ENCODE measurements at regions not wholly inside any gene's neighbourhood (a gene's known extent, or its start where the extent isn't known, plus 50 kb on each side); places are given as distances from the start of the nearest gene placed in this dataset.
"Not testable (repeated sequence)": the region's sequence is repeated elsewhere in the genome, so short reads cannot be mapped to it uniquely, and the experiment has no call there.

DNA sequence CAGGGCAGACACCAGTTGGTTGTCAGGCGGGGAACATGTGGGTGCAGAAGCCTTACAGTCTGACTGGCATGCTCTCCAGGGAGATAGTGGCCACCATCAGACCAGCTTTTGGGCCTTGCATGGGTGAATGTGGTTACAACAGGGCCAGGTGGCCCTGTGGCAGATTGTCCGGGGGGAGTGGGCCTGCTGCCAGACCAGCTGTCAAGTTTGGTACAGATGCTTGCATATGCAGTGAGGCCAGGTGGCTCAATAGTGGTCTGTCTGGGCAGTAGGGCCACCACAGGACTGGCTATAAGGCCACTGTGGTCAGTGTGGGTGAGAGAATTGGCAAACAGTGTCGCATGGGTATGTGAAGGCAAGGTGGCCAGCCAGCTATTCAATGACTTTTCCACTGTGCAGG is 148.7 kb downstream of the FAM174A start:
- H3K79me2 ChIP-seq (ENCODE audit: control insufficient read depth, insufficient read depth, low read length): no peaks in the 10 kb centered on the region
- H3K4me1 ChIP-seq (ENCODE audit: control insufficient read depth in 2 of 2, insufficient read depth in 2 of 2, low read length in 2 of 2): no peaks in the 10 kb centered on the region
- H3K27ac Mint-ChIP-seq: no peak overlapping the region
- 69% methylated on average over 3 of the region's 3 CpGs for WGBS (ENCODE audit: insufficient coverage)
- no peaks in the 10 kb centered on the region for H4K20me1 ChIP-seq (ENCODE audit: control insufficient read depth, insufficient read depth, low read length, poor library complexity, severe bottlenecking)
- H3K4me2 ChIP-seq (replicated peaks; ENCODE audit: low read depth, low read length, poor library complexity, severe bottlenecking): no peak overlapping the region
- no peak overlapping the region for H2AFZ ChIP-seq (ENCODE audit: insufficient read depth, low read depth, low read length, poor library complexity, severe bottlenecking)
- no peaks in the 10 kb centered on the region for H3K36me3 ChIP-seq (replicated peaks in 1 of 2; ENCODE audit: control extremely low read depth in 1 of 2, control insufficient read depth in 1 of 2, extremely low read depth in 1 of 2, insufficient read depth in 2 of 2, low read length in 1 of 2)
- H3K27me3 ChIP-seq (replicated peaks in 1 of 4; ENCODE audit: control extremely low read depth in 1 of 4, control insufficient read depth in 3 of 4, insufficient read depth in 4 of 4, low read length in 3 of 4): peaks cover 0 to 5% (median 0%) of the 10 kb centered on the region in 4 experiments
- no peak overlapping the region for H3K4me3 ChIP-seq (ENCODE audit: control extremely low read depth in 1 of 5, extremely low read depth in 1 of 5, insufficient read depth in 1 of 5, low read depth in 2 of 5, low read length in 4 of 5)
- H3K27me3 Mint-ChIP-seq: no peaks in the 10 kb centered on the region
- H3K9me3 Mint-ChIP-seq (ENCODE audit: insufficient read depth): peaks cover 14% of the 10 kb centered on the region
- no peak for ATAC-seq (ENCODE audit: low read depth)
- no peak overlapping the region for H3K4me3 Mint-ChIP-seq
- no peaks in the 10 kb centered on the region for H3K4me1 Mint-ChIP-seq
- DNase-seq: no peak
- ChIA-PET POLR2A (no interaction called here), CTCF (no interaction called here)
- TF ChIP-seq, protein P1, sequence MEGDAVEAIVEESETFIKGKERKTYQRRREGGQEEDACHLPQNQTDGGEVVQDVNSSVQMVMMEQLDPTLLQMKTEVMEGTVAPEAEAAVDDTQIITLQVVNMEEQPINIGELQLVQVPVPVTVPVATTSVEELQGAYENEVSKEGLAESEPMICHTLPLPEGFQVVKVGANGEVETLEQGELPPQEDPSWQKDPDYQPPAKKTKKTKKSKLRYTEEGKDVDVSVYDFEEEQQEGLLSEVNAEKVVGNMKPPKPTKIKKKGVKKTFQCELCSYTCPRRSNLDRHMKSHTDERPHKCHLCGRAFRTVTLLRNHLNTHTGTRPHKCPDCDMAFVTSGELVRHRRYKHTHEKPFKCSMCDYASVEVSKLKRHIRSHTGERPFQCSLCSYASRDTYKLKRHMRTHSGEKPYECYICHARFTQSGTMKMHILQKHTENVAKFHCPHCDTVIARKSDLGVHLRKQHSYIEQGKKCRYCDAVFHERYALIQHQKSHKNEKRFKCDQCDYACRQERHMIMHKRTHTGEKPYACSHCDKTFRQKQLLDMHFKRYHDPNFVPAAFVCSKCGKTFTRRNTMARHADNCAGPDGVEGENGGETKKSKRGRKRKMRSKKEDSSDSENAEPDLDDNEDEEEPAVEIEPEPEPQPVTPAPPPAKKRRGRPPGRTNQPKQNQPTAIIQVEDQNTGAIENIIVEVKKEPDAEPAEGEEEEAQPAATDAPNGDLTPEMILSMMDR (IDR thresholded peaks at IDR 0.05): no peak
- TF ChIP-seq EZH2 (IDR thresholded peaks at IDR 0.05; ENCODE audit: borderline replicate concordance, insufficient read depth, low read depth, low read length, poor library complexity, severe bottlenecking): no peak
- H3K9me3 ChIP-seq (ENCODE audit: control extremely low read depth in 1 of 3, control insufficient read depth in 2 of 3, insufficient read depth in 1 of 3, low read length in 2 of 3): peaks cover 6 to 21% (median 7%) of the 10 kb centered on the region in 3 donors
- H3K27ac ChIP-seq (ENCODE audit: low read length in 2 of 2): no peak overlapping the region
- no peak overlapping the region for H3K9ac ChIP-seq (ENCODE audit: low read length)
- intact Hi-C loops (cut with micrococcal nuclease): no loop called here

DNA sequence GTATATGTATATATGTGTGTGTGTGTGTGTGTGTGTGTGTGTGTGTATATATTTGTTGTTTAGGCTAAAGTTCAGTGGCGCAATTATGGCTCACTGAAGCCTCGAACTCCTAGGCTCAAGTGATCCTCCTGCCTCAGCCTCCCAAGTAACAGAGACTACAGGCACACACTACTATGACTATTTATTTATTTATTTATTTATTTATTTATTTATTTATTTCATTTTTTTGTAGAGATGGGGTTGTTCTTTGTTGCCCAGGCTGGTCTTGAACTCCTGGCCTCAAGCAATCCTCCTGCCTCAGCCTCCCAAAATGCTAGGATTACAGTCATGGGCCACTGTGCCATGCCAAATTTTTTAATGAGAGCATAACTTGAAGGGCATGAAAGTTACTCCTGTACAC is 149.9 kb downstream of the FAM174A start:
- H2AFZ ChIP-seq (ENCODE audit: insufficient read depth, low read depth, low read length, poor library complexity, severe bottlenecking); H3K4me3 ChIP-seq (ENCODE audit: control extremely low read depth in 1 of 5, extremely low read depth in 1 of 5, insufficient read depth in 1 of 5, low read depth in 2 of 5, low read length in 4 of 5); H3K4me3 Mint-ChIP-seq; H3K4me2 ChIP-seq (replicated peaks; ENCODE audit: low read depth, low read length, poor library complexity, severe bottlenecking); H3K79me2 ChIP-seq (ENCODE audit: control insufficient read depth, insufficient read depth, low read length); DNase-seq; H3K27ac ChIP-seq (ENCODE audit: low read length in 2 of 2); H3K27me3 Mint-ChIP-seq; H3K4me1 Mint-ChIP-seq; H3K36me3 ChIP-seq (replicated peaks in 1 of 2; ENCODE audit: control extremely low read depth in 1 of 2, control insufficient read depth in 1 of 2, extremely low read depth in 1 of 2, insufficient read depth in 2 of 2, low read length in 1 of 2); H4K20me1 ChIP-seq (ENCODE audit: control insufficient read depth, insufficient read depth, low read length, poor library complexity, severe bottlenecking); H3K27me3 ChIP-seq (replicated peaks in 1 of 4; ENCODE audit: control extremely low read depth in 1 of 4, control insufficient read depth in 3 of 4, insufficient read depth in 4 of 4, low read length in 3 of 4); H3K27ac Mint-ChIP-seq; ATAC-seq (ENCODE audit: low read depth); H3K9ac ChIP-seq (ENCODE audit: low read length); POLR2A ChIA-PET; intact Hi-C loops (cut with micrococcal nuclease); H3K4me1 ChIP-seq (ENCODE audit: control insufficient read depth in 2 of 2, insufficient read depth in 2 of 2, low read length in 2 of 2); CTCF ChIA-PET: not testable (repeated sequence)
- no CpG with 5 or more reads among the region's 2 CpGs for WGBS (ENCODE audit: insufficient coverage)
- H3K9me3 ChIP-seq (ENCODE audit: control extremely low read depth in 1 of 3, control insufficient read depth in 2 of 3, insufficient read depth in 1 of 3, low read length in 2 of 3): peaks cover 6 to 21% (median 7%) of the 10 kb centered on the region in 3 donors
- H3K9me3 Mint-ChIP-seq (ENCODE audit: insufficient read depth): peaks cover 14% of the 10 kb centered on the region

DNA sequence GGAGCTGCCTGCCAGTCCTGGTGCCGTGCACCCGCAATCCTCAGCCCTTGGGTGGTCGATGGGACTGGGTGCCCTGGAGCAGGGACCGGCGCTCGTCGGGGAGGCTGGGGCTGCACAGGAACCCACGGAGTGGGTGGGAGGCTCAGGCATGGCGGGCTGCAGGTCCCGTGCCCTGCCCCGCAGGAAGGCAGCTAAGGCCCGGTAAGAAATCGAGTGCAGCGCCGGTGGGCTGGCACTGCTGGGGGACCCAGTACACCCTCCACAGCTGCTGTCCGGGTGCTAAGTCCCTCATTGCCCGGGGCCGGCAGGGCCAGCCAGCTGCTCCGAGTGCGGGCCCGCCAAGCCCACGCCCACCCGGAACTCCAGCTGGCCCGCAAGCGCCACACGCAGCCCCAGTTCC is 153.7 kb downstream of the FAM174A start:
- H3K27me3 ChIP-seq (replicated peaks in 1 of 4; ENCODE audit: control extremely low read depth in 1 of 4, control insufficient read depth in 3 of 4, insufficient read depth in 4 of 4, low read length in 3 of 4); POLR2A ChIA-PET; ATAC-seq (ENCODE audit: low read depth); H3K79me2 ChIP-seq (ENCODE audit: control insufficient read depth, insufficient read depth, low read length); H2AFZ ChIP-seq (ENCODE audit: insufficient read depth, low read depth, low read length, poor library complexity, severe bottlenecking); H3K9me3 Mint-ChIP-seq (ENCODE audit: insufficient read depth); H3K4me1 Mint-ChIP-seq; CTCF ChIA-PET; DNase-seq; H3K27ac ChIP-seq (ENCODE audit: low read length in 2 of 2); H4K20me1 ChIP-seq (ENCODE audit: control insufficient read depth, insufficient read depth, low read length, poor library complexity, severe bottlenecking); H3K9me3 ChIP-seq (ENCODE audit: control extremely low read depth in 1 of 3, control insufficient read depth in 2 of 3, insufficient read depth in 1 of 3, low read length in 2 of 3); H3K4me3 ChIP-seq (ENCODE audit: control extremely low read depth in 1 of 5, extremely low read depth in 1 of 5, insufficient read depth in 1 of 5, low read depth in 2 of 5, low read length in 4 of 5); H3K27me3 Mint-ChIP-seq; intact Hi-C loops (cut with micrococcal nuclease); H3K4me2 ChIP-seq (replicated peaks; ENCODE audit: low read depth, low read length, poor library complexity, severe bottlenecking); H3K4me3 Mint-ChIP-seq; H3K9ac ChIP-seq (ENCODE audit: low read length); H3K36me3 ChIP-seq (replicated peaks in 1 of 2; ENCODE audit: control extremely low read depth in 1 of 2, control insufficient read depth in 1 of 2, extremely low read depth in 1 of 2, insufficient read depth in 2 of 2, low read length in 1 of 2); H3K27ac Mint-ChIP-seq; H3K4me1 ChIP-seq (ENCODE audit: control insufficient read depth in 2 of 2, insufficient read depth in 2 of 2, low read length in 2 of 2): not testable (repeated sequence)
- 97% methylated on average over 21 of the region's 26 CpGs for WGBS (ENCODE audit: insufficient coverage)

Measured in B cell (primary cell).